ENCODE measurements at regions not wholly inside any gene's neighbourhood (a gene's known extent, or its start where the extent isn't known, plus 50 kb on each side); places are given as distances from the start of the nearest gene placed in this dataset.

DNA sequence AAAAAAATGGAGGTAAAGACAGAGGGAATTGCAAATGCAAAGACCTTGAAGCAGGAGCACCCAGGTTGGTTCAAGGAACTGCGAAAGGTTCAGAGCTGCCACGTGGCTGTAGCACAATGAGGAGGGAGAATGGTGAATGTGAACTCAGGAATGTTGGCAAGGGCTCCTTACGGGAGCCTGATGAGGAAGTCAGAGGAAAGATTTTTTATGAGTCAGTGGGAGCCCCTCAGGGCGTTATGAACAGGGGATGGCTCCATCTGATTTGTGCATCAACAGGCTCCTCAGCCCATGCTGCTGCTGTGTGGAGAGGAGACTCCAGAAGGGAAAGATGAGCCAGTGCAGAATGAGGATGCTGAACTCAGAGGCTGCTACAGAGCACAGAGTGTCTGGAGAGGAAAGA lies 194.4 kb downstream of the ARRDC4 start:
- in situ Hi-C loops (cut with HindIII; ENCODE audit: low sequenced_read_pairs) = no loop called here
- H3K4me3 ChIP-seq (ENCODE audit: low read depth, low read length) = no peak overlapping the region
- DNase-seq (ENCODE audit: low read depth) = peak; percentile 35
- TF ChIP-seq, protein P1, sequence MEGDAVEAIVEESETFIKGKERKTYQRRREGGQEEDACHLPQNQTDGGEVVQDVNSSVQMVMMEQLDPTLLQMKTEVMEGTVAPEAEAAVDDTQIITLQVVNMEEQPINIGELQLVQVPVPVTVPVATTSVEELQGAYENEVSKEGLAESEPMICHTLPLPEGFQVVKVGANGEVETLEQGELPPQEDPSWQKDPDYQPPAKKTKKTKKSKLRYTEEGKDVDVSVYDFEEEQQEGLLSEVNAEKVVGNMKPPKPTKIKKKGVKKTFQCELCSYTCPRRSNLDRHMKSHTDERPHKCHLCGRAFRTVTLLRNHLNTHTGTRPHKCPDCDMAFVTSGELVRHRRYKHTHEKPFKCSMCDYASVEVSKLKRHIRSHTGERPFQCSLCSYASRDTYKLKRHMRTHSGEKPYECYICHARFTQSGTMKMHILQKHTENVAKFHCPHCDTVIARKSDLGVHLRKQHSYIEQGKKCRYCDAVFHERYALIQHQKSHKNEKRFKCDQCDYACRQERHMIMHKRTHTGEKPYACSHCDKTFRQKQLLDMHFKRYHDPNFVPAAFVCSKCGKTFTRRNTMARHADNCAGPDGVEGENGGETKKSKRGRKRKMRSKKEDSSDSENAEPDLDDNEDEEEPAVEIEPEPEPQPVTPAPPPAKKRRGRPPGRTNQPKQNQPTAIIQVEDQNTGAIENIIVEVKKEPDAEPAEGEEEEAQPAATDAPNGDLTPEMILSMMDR (IDR thresholded peaks at IDR 0.05; ENCODE audit: low read depth, low read length, missing control alignments) = no peak

DNA sequence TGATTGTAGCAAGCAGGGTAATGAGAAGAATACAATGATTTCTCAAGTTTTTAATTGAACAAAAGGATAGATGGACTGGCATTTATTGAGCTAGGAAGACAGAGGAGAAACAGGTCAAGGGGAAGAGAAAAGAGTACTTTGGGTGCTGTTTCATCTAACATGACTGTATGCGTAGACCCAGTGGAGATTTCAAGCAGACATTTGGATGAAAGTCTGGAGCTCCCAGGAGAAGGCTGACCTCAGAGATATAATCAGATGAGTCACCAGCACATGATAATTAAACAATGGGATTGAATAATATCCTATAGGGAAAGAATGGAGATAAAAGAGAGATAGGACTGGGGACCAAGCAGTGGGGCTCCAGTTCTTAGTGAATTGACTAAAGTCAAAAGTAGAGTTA lies 194.9 kb downstream of the ARRDC4 start:
- TF ChIP-seq, protein P1 (IDR thresholded peaks at IDR 0.05; ENCODE audit: low read depth, low read length, missing control alignments) = no peak
- H3K4me3 ChIP-seq (ENCODE audit: low read depth, low read length) = no peak overlapping the region
- in situ Hi-C loops (cut with HindIII; ENCODE audit: low sequenced_read_pairs) = no loop called here
- DNase-seq (ENCODE audit: low read depth) = no peak

DNA sequence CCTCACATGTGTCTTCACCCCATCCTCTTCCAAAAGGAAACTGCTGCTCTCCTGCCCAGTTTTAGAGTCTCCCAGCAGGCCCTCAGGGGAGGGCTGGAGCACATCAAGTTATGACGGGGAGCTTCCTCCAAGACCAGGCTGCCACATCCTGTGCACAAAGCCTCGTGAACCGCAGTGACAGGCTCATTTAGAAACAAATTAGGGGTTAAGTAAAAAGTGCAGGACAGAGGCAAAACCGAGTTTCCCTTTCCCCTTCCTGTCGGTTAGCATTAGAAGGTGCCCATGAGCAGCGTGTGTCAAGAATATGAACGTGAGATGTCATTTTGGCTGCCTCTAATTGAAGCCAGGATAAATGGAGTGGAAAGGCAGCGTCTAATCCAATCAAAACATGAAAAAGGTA lies 199.7 kb downstream of the ARRDC4 start:
- DNase-seq (ENCODE audit: low read depth) = no peak
- no peak overlapping the region for H3K4me3 ChIP-seq (ENCODE audit: low read depth, low read length)
- TF ChIP-seq, protein P1 (IDR thresholded peaks at IDR 0.05; ENCODE audit: low read depth, low read length, missing control alignments) = no peak
- in situ Hi-C loops (cut with HindIII; ENCODE audit: low sequenced_read_pairs) = no loop called here

DNA sequence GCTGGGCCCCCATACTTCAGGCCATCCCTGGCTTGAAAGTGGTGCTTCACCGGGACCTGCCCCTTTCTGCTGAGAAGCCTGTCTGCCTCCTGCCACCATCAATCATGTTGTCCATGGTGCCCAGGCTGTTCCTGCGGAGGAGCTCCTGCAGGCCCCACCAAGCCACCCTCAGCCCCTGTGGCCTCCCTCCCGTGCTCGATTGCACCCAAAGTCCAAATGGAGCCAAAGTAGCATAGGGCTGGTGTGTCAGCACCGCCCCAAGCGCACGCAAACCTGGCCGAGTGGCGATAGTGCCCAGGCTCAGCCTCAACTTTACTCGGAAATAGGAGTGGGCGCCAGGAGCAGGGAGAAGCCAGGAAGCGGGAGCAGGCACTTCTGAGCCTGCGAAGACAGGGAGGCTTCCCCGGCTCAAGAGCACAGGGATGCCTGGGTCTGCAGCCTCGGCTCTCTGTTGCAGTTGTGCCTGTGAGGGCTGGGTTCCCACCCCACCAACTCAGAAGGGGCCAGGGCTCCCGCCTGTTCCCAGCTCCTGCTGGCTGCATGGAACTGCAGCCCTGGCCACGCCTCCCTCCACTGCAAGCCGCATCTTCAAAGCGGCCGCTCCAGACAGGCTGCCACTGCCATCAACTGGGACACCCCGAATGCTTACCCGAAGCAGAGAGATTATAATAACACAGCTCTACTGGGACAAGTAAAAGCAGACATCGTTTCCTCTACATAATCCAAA lies 203.0 kb downstream of the ARRDC4 start:
- no peak for DNase-seq (ENCODE audit: low read depth)
- in situ Hi-C loops (cut with HindIII; ENCODE audit: low sequenced_read_pairs) = no loop called here
- no peak overlapping the region for H3K4me3 ChIP-seq (ENCODE audit: low read depth, low read length)
- TF ChIP-seq, protein P1 (IDR thresholded peaks at IDR 0.05; ENCODE audit: low read depth, low read length, missing control alignments) = no peak

DNA sequence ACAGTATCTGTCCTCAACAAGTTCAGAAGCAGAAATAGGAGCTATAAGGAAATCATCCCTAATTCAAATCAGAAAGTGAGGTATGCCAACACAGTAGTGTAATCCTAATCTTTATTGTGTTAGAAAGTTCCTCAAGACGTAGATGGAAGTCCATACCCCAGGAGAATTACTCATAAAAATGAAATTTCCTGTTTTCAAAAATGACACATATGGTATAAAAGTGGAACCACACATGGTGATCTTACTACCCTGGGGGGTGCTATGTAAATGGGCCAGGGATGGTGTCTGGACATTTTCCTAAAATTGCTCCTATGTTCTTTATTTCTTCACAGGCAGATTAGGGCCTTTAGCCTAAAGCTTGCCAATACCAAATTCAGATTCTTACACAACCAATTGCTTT lies 204.1 kb downstream of the ARRDC4 start:
- DNase-seq (ENCODE audit: low read depth) = no peak
- in situ Hi-C loops (cut with HindIII; ENCODE audit: low sequenced_read_pairs) = no loop called here
- no peak overlapping the region for H3K4me3 ChIP-seq (ENCODE audit: low read depth, low read length)
- TF ChIP-seq, protein P1 (IDR thresholded peaks at IDR 0.05; ENCODE audit: low read depth, low read length, missing control alignments) = no peak

DNA sequence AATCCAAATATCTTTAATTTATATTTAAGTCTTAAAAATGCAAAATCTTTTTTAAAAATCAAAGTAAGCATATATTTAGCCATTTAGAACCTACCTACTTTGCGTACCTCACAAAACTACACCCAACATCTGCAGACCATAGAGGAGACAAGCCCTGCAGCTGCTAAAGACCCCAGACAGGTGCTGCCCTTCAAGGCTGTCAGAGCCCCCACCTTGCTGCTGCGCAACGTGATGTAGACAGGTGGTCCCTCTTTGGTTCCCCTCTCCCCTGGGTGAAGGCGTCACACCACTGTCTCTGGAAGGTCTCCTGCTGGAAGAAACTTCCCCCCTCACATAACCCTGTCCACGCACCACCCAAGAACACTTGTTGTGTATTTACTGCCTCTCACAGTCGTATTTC lies 204.5 kb downstream of the ARRDC4 start:
- in situ Hi-C loops (cut with HindIII; ENCODE audit: low sequenced_read_pairs) = no loop called here
- H3K4me3 ChIP-seq (ENCODE audit: low read depth, low read length) = no peak overlapping the region
- TF ChIP-seq, protein P1 (IDR thresholded peaks at IDR 0.05; ENCODE audit: low read depth, low read length, missing control alignments) = no peak
- no peak for DNase-seq (ENCODE audit: low read depth)
